ENCODE measurements at regions not wholly inside any gene's neighbourhood (a gene's known extent, or its start where the extent isn't known, plus 50 kb on each side); places are given as distances from the start of the nearest gene placed in this dataset.

- no peak for TF ChIP-seq BHLHE40 (IDR thresholded peaks at IDR 0.05; ENCODE audit: borderline replicate concordance)
- TF ChIP-seq FOXM1 (IDR thresholded peaks at IDR 0.05; ENCODE audit: borderline replicate concordance) = no peak
- TF ChIP-seq SP1 (IDR thresholded peaks at IDR 0.05) = no peak
- TF ChIP-seq ZNF384 (IDR thresholded peaks at IDR 0.05) = no peak
- TF ChIP-seq FOXK2 (IDR thresholded peaks at IDR 0.05) = no peak
- TF ChIP-seq LEF1 (IDR thresholded peaks at IDR 0.05; ENCODE audit: borderline replicate concordance) = no peak
- no peak for TF ChIP-seq TARDBP (IDR thresholded peaks at IDR 0.05)
- TF ChIP-seq SUZ12 (IDR thresholded peaks at IDR 0.05) = no peak
- TF ChIP-seq PKNOX1 (IDR thresholded peaks at IDR 0.05) = no peak
- no peak for TF ChIP-seq NFRKB (IDR thresholded peaks at IDR 0.05)
- TF ChIP-seq HDGF (IDR thresholded peaks at IDR 0.05; ENCODE audit: borderline replicate concordance) = no peak
- TF ChIP-seq ARNT (IDR thresholded peaks at IDR 0.05) = no peak
- no peak for TF ChIP-seq ELF4 (IDR thresholded peaks at IDR 0.05)
Observed at GRCh38 chr18:46320928-46321711, 216.9 kb downstream of the HAUS1 start.
